ENCODE measurements at regions not wholly inside any gene's neighbourhood (a gene's known extent, or its start where the extent isn't known, plus 50 kb on each side); places are given as distances from the start of the nearest gene placed in this dataset.

GRCh38 chr21:17979763-17980162 lies 160.6 kb upstream of the C21orf91 start:
- no peak for DNase-seq (ENCODE audit: low spot score)

DNA sequence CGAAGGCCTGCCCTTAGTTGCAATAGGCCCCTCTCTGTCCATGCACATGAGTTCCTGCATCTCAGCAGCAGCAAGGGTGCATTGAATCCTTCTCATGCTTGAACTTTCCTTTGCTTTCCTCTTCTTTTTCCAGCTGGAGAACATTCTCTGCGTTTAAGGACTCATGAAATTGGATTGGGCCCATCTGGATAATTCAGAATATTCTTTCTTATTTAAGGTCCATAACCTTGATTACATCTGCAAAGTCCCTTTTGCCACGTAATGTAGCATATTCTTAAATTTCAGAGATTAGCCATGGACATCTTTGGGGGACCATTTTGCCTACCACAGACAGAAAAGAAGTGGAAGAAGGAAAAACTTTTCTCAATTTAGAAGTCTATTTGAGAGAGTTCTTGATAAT lies 159.7 kb upstream of the C21orf91 start:
- DNase-seq (ENCODE audit: low spot score), result no peak

DNA sequence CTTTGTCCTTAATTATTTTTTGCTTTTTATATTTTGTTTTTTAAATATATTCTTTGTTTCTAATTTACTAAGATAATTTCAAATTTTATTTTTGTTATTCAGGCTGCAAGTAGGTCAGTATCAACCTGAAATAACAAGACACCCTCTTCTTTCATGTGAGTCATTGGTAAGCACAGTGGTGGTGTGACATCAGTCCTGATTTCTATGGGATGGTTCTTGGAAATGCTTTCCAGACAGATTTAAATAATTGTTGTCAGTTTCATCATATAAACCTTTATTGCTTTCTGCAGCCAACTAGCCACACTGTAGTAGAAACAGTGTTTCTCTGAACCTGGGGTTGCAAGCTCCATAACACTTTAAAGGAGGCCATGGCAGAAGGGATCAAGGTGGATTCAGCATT lies 157.5 kb upstream of the C21orf91 start:
- DNase-seq (ENCODE audit: low spot score), result no peak

DNA sequence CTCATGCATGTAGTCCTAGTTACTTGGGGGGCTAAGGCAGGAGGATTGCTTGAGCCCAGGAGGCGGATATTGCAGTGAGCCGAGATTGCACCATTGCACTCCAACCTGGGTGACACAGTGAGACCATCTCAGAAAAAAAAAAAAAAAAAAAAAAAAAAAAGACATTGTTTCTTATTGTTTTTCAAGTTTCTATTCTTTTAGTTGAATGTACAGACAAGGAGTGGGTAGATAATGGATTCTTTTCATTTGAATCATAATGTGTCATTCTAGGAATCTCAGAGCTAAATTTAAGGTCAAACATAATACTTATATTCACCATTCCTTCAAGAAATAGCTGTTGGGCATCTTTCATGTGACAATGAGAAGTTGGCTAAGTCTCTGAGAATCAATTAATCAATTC lies 157.0 kb upstream of the C21orf91 start:
- no peak for DNase-seq (ENCODE audit: low spot score)

- no peak for DNase-seq (ENCODE audit: low spot score)
These were observed 148.2 kb upstream of the C21orf91 start for GRCh38 chr21:17967319-17967718.

- no peak for DNase-seq (ENCODE audit: low spot score)
These were observed 145.6 kb upstream of the C21orf91 start for GRCh38 chr21:17964716-17965115.

DNA sequence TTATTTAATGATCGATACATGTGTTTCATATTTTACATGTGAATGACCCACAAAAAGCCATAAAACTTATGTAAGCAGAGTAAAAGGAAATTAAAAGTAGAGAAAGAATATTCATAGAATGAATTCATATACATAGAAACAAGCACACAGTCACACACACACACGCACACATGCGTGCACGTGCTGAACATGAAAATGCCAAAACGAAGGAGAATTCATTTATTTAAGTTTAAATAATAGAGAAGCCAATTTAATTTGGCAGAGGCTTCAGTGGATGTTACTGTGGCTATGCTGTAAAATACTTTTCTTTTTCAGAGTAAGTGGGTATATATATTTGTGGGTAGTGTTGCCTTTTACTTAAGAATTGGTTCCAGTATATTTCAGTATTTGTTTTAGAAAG lies 145.0 kb upstream of the C21orf91 start:
- DNase-seq (ENCODE audit: low spot score), result no peak

GRCh38 chr21:17950591-17950990 lies 131.4 kb upstream of the C21orf91 start:
- DNase-seq (ENCODE audit: low spot score), result no peak

GRCh38 chr21:17949421-17949820 lies 130.3 kb upstream of the C21orf91 start:
- DNase-seq (ENCODE audit: low spot score), result no peak

DNA sequence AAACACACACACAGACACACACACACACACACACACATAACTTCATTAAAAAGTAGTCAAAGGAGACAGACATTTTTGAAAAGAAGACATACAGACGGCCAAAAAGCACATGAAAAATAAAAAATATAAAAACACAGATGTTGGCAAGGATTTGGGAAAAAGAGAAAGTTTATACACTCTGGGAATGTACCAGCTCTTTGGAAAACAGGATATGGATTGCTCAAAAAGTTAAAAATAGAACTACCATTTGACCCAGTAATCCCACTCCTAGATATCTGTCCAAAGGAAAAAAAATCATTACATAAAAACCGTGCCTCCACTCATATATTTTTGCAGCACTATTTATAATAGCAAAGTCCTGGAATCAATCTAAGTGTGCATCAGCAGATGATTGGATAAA lies 128.4 kb upstream of the C21orf91 start:
- no peak for DNase-seq (ENCODE audit: low spot score)

- DNase-seq (ENCODE audit: low spot score), result no peak
These were observed 111.9 kb upstream of the C21orf91 start for GRCh38 chr21:17931080-17931479.

- DNase-seq (ENCODE audit: low spot score), result no peak
These were observed 110.9 kb upstream of the C21orf91 start for GRCh38 chr21:17930093-17930492.

DNA sequence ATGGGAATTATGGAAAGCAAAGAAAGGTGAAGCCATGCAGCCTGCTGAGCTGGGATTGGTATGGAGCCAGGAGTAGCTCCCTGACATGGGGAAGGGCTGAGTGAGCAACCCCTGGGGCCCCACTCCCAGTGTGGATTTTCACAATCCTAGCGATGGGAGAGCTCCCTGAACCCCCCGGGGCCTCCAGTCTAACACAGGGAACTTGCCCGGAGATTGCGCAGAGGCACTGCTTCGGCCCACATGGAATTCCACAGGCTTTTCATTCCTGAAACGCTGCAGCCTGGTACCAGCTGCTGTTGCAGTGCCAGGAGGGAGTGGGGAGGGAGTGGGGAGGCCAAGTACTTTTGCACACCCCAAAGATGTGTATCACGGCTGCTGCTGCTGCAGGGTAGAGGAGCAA lies 110.4 kb upstream of the C21orf91 start:
- DNase-seq (ENCODE audit: low spot score), result no peak

- no peak for DNase-seq (ENCODE audit: low spot score)
These were observed 106.7 kb upstream of the C21orf91 start for GRCh38 chr21:17925899-17926298.

DNA sequence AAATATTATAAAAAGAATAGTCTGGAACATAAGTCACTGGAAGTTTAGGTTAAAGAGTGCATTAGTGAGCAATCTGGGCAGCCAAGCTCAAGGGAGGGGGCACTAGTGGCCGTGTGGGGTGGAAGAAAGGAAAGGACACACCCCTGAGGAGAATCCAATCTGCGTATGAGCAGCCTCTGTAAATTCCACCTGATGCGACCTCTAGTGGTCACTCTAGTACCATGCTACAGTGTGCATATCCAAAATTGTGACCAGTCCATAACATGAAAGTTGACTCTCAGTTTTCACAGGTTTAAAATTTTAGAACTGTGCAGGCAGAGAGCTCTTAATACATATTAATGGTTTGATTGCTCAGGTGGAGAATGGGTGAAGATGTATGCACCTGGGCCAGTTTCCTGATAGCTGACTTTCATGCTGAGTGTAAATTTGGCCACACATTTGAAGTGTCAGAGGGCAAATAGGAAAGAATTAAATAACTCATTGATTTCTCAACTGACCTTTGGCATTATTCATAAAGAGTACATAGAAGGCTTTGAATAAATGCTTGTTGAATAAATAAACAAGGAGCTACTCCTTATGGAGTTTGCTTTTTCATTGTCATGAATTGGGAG lies 105.9 kb upstream of the C21orf91 start:
- DNase-seq (ENCODE audit: low spot score), result peak; percentile 53

DNA sequence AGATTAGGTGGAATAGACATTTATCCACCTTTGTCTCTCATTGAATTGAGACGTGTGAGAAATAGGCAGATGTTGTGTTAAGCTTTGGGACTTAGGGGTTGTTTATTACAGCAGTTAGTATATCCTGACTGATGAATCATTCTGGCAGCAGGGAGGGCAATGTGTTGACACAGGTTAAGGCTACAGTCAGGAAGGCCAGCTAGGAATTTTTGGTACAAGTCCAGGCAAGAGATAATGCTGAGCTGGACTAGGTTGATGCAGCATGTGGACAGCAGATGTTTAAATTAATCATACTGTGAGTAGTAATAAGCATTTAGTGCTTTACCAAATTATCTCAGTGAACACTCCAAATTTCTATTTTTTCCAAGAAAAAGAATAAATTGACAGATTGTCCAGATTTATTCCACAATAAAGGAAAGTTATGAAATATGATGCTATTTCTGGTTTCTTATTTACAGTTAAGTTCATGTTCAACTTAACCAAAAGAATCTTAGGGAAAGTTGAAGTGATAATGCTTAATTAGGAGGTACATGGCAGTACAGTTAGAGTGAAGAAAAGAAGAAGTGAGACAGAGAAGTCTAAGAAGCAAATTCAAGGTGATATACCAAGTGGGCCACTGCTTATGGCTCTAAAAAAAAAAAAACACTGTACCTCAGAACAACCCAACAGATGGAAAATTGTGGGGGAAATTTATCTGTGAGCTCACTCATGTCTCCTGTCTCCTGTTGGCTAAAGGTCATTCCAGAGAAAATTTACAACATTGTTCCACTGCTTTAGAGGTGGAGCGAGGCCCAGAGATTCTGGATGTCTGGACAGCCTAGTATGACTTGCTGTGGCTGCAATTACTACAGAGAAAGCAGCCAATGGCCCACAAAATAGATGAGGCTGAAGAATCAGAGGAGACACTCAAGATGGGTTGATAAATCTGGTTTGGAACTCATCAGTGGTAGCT lies 102.7 kb upstream of the C21orf91 start:
- no peak for DNase-seq (ENCODE audit: low spot score)

- no peak for DNase-seq (ENCODE audit: low spot score)
These were observed 96.8 kb upstream of the C21orf91 start for GRCh38 chr21:17915976-17916375.

- DNase-seq (ENCODE audit: low spot score), result no peak
These were observed 92.5 kb upstream of the C21orf91 start for GRCh38 chr21:17911628-17912027.

GRCh38 chr21:17903929-17904639 lies 84.9 kb upstream of the C21orf91 start:
- DNase-seq (ENCODE audit: low spot score), result no peak

- DNase-seq (ENCODE audit: low spot score), result peak; percentile 37
These were observed 84.1 kb upstream of the C21orf91 start for GRCh38 chr21:17903029-17903806.

DNA sequence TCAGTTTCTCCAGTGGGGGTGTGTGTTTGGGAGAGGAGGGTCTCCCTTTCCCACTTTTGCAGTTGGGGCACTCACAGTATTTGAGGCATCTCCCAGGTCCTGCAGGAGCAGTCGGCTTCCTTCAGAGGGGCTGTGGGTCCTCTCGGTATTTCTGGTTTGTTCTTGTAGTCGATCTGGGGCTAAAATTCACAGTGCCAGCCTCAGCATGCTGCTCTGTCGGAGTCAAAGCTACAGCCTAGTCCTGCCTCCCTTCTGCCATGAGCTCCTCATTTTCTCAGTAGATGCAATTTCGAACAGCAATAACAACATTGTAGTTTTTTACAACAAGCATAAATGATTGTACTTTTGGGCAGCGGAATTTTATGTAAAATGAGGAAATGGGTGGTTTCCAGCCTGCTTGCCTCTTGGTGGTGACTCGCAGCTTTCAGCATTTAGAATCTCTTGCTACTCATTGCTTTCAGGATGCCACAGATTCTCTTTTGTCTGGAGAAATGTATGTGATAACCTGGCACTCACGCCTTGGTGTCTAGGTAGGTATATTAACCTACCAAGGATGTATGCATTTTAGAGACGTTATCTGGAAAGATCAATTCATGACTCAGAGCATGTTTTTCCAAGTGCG lies 82.4 kb upstream of the C21orf91 start:
- no peak for DNase-seq (ENCODE audit: low spot score)

- DNase-seq (ENCODE audit: low spot score), result no peak
These were observed 81.8 kb upstream of the C21orf91 start for GRCh38 chr21:17900990-17901385.

All from COLO829 (cell line).